ENCODE measurements at regions not wholly inside any gene's neighbourhood (a gene's known extent, or its start where the extent isn't known, plus 50 kb on each side); places are given as distances from the start of the nearest gene placed in this dataset.

GRCh38 chr18:22640281-22640842 is 222.6 kb upstream of the CTAGE1 start:
- Histone ChIP-seq H3K9ac (ENCODE audit: low read depth, low read length, poor library complexity, severe bottlenecking) (no peak overlapping the region), H3K4me2 (ENCODE audit: low read depth, low read length, poor library complexity, severe bottlenecking) (no peak overlapping the region), H3F3A (ENCODE audit: low read depth) (no peaks in the 10 kb centered on the region), H3K4me1 (ENCODE audit: insufficient read depth, low read length, poor library complexity, severe bottlenecking) (no peaks in the 10 kb centered on the region), H2AFZ (ENCODE audit: low read length) (no peak overlapping the region), H3K27me3 (ENCODE audit: insufficient read depth, low read length, poor library complexity, severe bottlenecking) (no peaks in the 10 kb centered on the region), H3K9me3 (ENCODE audit: insufficient read depth, low read depth, low read length) (no peaks in the 10 kb centered on the region), H3K79me2 (ENCODE audit: insufficient read depth, low read length) (no peaks in the 10 kb centered on the region), H3K36me3 (ENCODE audit: insufficient read depth, low read length) (no peaks in the 10 kb centered on the region), H4K20me1 (ENCODE audit: insufficient read depth, low read length, poor library complexity, severe bottlenecking) (no peaks in the 10 kb centered on the region), H3K9me2 (replicated peaks; ENCODE audit: low read depth, low read length) (no peaks in the 10 kb centered on the region), H3K4me3 (ENCODE audit: low read length, poor library complexity, severe bottlenecking) (no peak overlapping the region)
- no peak for TF ChIP-seq CTCF (conservative IDR thresholded peaks at IDR 0.05; ENCODE audit: low read length)
- no peak for TF ChIP-seq EZH2phosphoT487 (IDR thresholded peaks at IDR 0.05; ENCODE audit: borderline replicate concordance)

GRCh38 chr18:22641958-22642357 is 224.2 kb upstream of the CTAGE1 start:
- Histone ChIP-seq H3K4me3 (ENCODE audit: low read length, poor library complexity, severe bottlenecking) (no peak overlapping the region), H3K27me3 (ENCODE audit: insufficient read depth, low read length, poor library complexity, severe bottlenecking) (no peaks in the 10 kb centered on the region), H3K79me2 (ENCODE audit: insufficient read depth, low read length) (no peaks in the 10 kb centered on the region), H2AFZ (ENCODE audit: low read length) (no peak overlapping the region), H3K4me2 (ENCODE audit: low read depth, low read length, poor library complexity, severe bottlenecking) (no peak overlapping the region), H3K4me1 (ENCODE audit: insufficient read depth, low read length, poor library complexity, severe bottlenecking) (no peaks in the 10 kb centered on the region), H3F3A (ENCODE audit: low read depth) (no peaks in the 10 kb centered on the region), H4K20me1 (ENCODE audit: insufficient read depth, low read length, poor library complexity, severe bottlenecking) (no peaks in the 10 kb centered on the region), H3K9me2 (replicated peaks; ENCODE audit: low read depth, low read length) (no peaks in the 10 kb centered on the region), H3K9ac (ENCODE audit: low read depth, low read length, poor library complexity, severe bottlenecking) (no peak overlapping the region), H3K36me3 (ENCODE audit: insufficient read depth, low read length) (no peaks in the 10 kb centered on the region), H3K9me3 (ENCODE audit: insufficient read depth, low read depth, low read length) (no peaks in the 10 kb centered on the region)
- TF ChIP-seq CTCF (conservative IDR thresholded peaks at IDR 0.05; ENCODE audit: low read length) (no peak), EZH2phosphoT487 (IDR thresholded peaks at IDR 0.05; ENCODE audit: borderline replicate concordance) (no peak)

- Histone ChIP-seq H3K36me3 (ENCODE audit: insufficient read depth, low read length) (no peaks in the 10 kb centered on the region), H4K20me1 (ENCODE audit: insufficient read depth, low read length, poor library complexity, severe bottlenecking) (no peaks in the 10 kb centered on the region), H3K9me3 (ENCODE audit: insufficient read depth, low read depth, low read length) (no peaks in the 10 kb centered on the region), H3K9ac (ENCODE audit: low read depth, low read length, poor library complexity, severe bottlenecking) (no peak overlapping the region), H3F3A (ENCODE audit: low read depth) (no peaks in the 10 kb centered on the region), H3K4me3 (ENCODE audit: low read length, poor library complexity, severe bottlenecking) (no peak overlapping the region), H3K27me3 (ENCODE audit: insufficient read depth, low read length, poor library complexity, severe bottlenecking) (no peaks in the 10 kb centered on the region), H3K9me2 (replicated peaks; ENCODE audit: low read depth, low read length) (no peaks in the 10 kb centered on the region), H2AFZ (ENCODE audit: low read length) (no peak overlapping the region), H3K4me1 (ENCODE audit: insufficient read depth, low read length, poor library complexity, severe bottlenecking) (no peaks in the 10 kb centered on the region), H3K79me2 (ENCODE audit: insufficient read depth, low read length) (no peaks in the 10 kb centered on the region), H3K4me2 (ENCODE audit: low read depth, low read length, poor library complexity, severe bottlenecking) (no peak overlapping the region)
- no peak for TF ChIP-seq EZH2phosphoT487 (IDR thresholded peaks at IDR 0.05; ENCODE audit: borderline replicate concordance)
- no peak for TF ChIP-seq CTCF (conservative IDR thresholded peaks at IDR 0.05; ENCODE audit: low read length)
Observed at GRCh38 chr18:22643731-22644130, 226.0 kb upstream of the CTAGE1 start.
